ENCODE measurements at regions not wholly inside any gene's neighbourhood (a gene's known extent, or its start where the extent isn't known, plus 50 kb on each side); places are given as distances from the start of the nearest gene placed in this dataset.

GRCh38 chr16:27600381-27600780 lies 50.4 kb downstream of the KATNIP start:
- TF ChIP-seq GATA3 (IDR thresholded peaks at IDR 0.05; ENCODE audit: low read depth, low read length), result no peak
- TF ChIP-seq GATA2 (IDR thresholded peaks at IDR 0.05; ENCODE audit: low read depth, low read length), result no peak

- no peak for TF ChIP-seq GATA2 (IDR thresholded peaks at IDR 0.05; ENCODE audit: low read depth, low read length)
Observed at GRCh38 chr16:27602103-27602502, 52.2 kb downstream of the KATNIP start.

GRCh38 chr16:27611340-27611739 lies 61.4 kb downstream of the KATNIP start:
- no peak for TF ChIP-seq GATA2 (IDR thresholded peaks at IDR 0.05; ENCODE audit: low read depth, low read length)
- no peak for TF ChIP-seq GATA3 (IDR thresholded peaks at IDR 0.05; ENCODE audit: low read depth, low read length)

- TF ChIP-seq GATA3 (IDR thresholded peaks at IDR 0.05; ENCODE audit: low read depth, low read length) (no peak), GATA2 (IDR thresholded peaks at IDR 0.05; ENCODE audit: low read depth, low read length) (no peak)
Observed at GRCh38 chr16:27613238-27613791, 63.4 kb downstream of the KATNIP start.

GRCh38 chr16:27617665-27618064 lies 67.7 kb downstream of the KATNIP start:
- TF ChIP-seq GATA2 (IDR thresholded peaks at IDR 0.05; ENCODE audit: low read depth, low read length) (no peak), GATA3 (IDR thresholded peaks at IDR 0.05; ENCODE audit: low read depth, low read length) (no peak)

- TF ChIP-seq GATA3 (IDR thresholded peaks at IDR 0.05; ENCODE audit: low read depth, low read length) (no peak), GATA2 (IDR thresholded peaks at IDR 0.05; ENCODE audit: low read depth, low read length) (no peak)
Observed at GRCh38 chr16:27618165-27618564, 68.2 kb downstream of the KATNIP start.

GRCh38 chr16:27618606-27619327 lies 68.8 kb downstream of the KATNIP start:
- TF ChIP-seq GATA3 (IDR thresholded peaks at IDR 0.05; ENCODE audit: low read depth, low read length), result no peak

GRCh38 chr16:27620541-27620940 lies 70.6 kb downstream of the KATNIP start:
- TF ChIP-seq GATA2 (IDR thresholded peaks at IDR 0.05; ENCODE audit: low read depth, low read length) (no peak), GATA3 (IDR thresholded peaks at IDR 0.05; ENCODE audit: low read depth, low read length) (no peak)

- no peak for TF ChIP-seq GATA2 (IDR thresholded peaks at IDR 0.05; ENCODE audit: low read depth, low read length)
- no peak for TF ChIP-seq GATA3 (IDR thresholded peaks at IDR 0.05; ENCODE audit: low read depth, low read length)
Observed at GRCh38 chr16:27624154-27625049, 74.5 kb downstream of the KATNIP start.

- TF ChIP-seq GATA3 (IDR thresholded peaks at IDR 0.05; ENCODE audit: low read depth, low read length), result no peak
- TF ChIP-seq GATA2 (IDR thresholded peaks at IDR 0.05; ENCODE audit: low read depth, low read length), result no peak; the same call in 1 of the 2 replicates
Observed at GRCh38 chr16:27625050-27625697, 75.2 kb downstream of the KATNIP start.

- TF ChIP-seq GATA3 (IDR thresholded peaks at IDR 0.05; ENCODE audit: low read depth, low read length) (no peak), GATA2 (IDR thresholded peaks at IDR 0.05; ENCODE audit: low read depth, low read length) (no peak)
Observed at GRCh38 chr16:27627136-27627535, 77.2 kb downstream of the KATNIP start.

- TF ChIP-seq GATA2 (IDR thresholded peaks at IDR 0.05; ENCODE audit: low read depth, low read length) (no peak), GATA3 (IDR thresholded peaks at IDR 0.05; ENCODE audit: low read depth, low read length) (no peak)
Observed at GRCh38 chr16:27628241-27628942, 78.4 kb downstream of the KATNIP start.

GRCh38 chr16:27632216-27632615 lies 82.3 kb downstream of the KATNIP start:
- TF ChIP-seq GATA3 (IDR thresholded peaks at IDR 0.05; ENCODE audit: low read depth, low read length), result no peak
- TF ChIP-seq GATA2 (IDR thresholded peaks at IDR 0.05; ENCODE audit: low read depth, low read length), result no peak

GRCh38 chr16:27633221-27633620 lies 83.3 kb downstream of the KATNIP start:
- TF ChIP-seq GATA2 (IDR thresholded peaks at IDR 0.05; ENCODE audit: low read depth, low read length), result no peak
- TF ChIP-seq GATA3 (IDR thresholded peaks at IDR 0.05; ENCODE audit: low read depth, low read length), result no peak
